HL-60 (cell line): ENCODE measurements at regions not wholly inside any gene's neighbourhood (a gene's known extent, or its start where the extent isn't known, plus 50 kb on each side); places are given as distances from the start of the nearest gene placed in this dataset.

Experiments
- TF ChIP-seq, protein P1 (sequence below): IDR thresholded peaks from one replicate; pipeline ENCODE4 v1.5.1; 2011; ENCODE audit warnings: low read length, control low read depth, inconsistent platforms; ENCODE audit not compliant: insufficient read depth
- TF ChIP-seq, protein P2 (sequence below): IDR thresholded peaks from 2 replicates; pipeline ENCODE4 v1.6.1; 2012; ENCODE audit warnings: low read depth; ENCODE audit not compliant: insufficient replicate concordance

DNA sequence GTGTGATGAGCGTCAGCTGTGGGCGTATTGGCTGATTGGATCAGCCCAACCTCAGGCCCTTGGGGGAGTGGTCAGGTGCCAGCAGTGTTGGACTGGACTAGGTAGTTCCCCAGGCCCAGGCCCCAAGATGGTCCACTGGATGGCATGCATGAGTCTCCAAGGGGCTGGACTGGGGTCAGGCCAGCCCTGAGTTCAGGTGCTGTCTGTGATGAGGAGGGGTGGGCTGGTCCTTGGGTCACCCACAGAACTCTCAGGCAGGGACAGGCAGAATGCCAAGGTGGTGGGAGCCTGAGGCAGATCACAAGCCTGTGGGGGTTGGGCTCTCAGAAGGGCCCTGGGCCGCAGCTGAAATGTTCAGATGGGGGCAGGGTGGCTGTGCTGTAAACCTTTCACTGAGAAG lies 59.5 kb upstream of the THUMPD2 start:
- TF ChIP-seq, protein P1, sequence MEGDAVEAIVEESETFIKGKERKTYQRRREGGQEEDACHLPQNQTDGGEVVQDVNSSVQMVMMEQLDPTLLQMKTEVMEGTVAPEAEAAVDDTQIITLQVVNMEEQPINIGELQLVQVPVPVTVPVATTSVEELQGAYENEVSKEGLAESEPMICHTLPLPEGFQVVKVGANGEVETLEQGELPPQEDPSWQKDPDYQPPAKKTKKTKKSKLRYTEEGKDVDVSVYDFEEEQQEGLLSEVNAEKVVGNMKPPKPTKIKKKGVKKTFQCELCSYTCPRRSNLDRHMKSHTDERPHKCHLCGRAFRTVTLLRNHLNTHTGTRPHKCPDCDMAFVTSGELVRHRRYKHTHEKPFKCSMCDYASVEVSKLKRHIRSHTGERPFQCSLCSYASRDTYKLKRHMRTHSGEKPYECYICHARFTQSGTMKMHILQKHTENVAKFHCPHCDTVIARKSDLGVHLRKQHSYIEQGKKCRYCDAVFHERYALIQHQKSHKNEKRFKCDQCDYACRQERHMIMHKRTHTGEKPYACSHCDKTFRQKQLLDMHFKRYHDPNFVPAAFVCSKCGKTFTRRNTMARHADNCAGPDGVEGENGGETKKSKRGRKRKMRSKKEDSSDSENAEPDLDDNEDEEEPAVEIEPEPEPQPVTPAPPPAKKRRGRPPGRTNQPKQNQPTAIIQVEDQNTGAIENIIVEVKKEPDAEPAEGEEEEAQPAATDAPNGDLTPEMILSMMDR: no peak
- TF ChIP-seq, protein P2, sequence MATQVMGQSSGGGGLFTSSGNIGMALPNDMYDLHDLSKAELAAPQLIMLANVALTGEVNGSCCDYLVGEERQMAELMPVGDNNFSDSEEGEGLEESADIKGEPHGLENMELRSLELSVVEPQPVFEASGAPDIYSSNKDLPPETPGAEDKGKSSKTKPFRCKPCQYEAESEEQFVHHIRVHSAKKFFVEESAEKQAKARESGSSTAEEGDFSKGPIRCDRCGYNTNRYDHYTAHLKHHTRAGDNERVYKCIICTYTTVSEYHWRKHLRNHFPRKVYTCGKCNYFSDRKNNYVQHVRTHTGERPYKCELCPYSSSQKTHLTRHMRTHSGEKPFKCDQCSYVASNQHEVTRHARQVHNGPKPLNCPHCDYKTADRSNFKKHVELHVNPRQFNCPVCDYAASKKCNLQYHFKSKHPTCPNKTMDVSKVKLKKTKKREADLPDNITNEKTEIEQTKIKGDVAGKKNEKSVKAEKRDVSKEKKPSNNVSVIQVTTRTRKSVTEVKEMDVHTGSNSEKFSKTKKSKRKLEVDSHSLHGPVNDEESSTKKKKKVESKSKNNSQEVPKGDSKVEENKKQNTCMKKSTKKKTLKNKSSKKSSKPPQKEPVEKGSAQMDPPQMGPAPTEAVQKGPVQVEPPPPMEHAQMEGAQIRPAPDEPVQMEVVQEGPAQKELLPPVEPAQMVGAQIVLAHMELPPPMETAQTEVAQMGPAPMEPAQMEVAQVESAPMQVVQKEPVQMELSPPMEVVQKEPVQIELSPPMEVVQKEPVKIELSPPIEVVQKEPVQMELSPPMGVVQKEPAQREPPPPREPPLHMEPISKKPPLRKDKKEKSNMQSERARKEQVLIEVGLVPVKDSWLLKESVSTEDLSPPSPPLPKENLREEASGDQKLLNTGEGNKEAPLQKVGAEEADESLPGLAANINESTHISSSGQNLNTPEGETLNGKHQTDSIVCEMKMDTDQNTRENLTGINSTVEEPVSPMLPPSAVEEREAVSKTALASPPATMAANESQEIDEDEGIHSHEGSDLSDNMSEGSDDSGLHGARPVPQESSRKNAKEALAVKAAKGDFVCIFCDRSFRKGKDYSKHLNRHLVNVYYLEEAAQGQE: no peak
